ENCODE measurements at regions not wholly inside any gene's neighbourhood (a gene's known extent, or its start where the extent isn't known, plus 50 kb on each side); places are given as distances from the start of the nearest gene placed in this dataset.

DNA sequence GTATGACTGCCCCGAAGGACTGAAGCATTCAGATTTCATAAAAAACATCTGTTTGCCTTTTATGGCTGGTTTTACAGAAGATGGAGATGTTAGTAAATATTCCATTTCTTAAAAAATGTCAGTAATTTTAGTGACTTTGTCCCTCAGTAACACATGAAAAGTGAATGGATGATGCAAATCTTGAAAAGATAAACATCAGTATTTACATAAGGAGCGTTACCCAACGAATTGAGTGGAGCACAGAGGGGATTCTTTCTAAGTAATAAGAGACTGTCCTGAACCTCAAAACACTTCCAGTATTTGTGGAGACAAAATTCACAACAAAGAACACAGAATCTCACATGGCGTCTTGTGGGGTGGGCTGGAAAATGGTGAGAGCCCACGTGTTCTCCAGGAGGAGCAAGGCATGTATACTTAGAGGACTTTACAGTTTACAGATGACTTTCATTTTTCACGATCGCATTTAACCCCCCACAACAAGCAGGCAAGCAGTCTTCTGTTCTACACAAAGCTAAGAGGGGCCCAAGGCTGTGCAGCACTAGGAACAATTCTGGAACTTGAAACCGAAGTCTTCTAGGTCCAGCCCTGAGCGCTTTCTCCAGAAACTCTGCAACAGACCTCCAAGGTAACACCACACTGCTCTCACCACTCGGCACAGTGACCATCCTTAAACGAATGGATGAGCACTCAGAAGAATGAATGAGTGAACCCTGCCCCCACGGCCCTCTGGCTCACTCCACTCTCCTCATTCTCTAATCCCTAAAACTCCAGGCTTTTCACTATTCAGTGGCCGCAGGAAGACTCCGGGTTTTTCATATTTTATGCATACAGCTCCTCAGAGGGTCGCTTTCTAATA, 709.8 kb downstream of the UQCRFS1 start:
- no peak for DNase-seq (ENCODE audit: low spot score)

DNA sequence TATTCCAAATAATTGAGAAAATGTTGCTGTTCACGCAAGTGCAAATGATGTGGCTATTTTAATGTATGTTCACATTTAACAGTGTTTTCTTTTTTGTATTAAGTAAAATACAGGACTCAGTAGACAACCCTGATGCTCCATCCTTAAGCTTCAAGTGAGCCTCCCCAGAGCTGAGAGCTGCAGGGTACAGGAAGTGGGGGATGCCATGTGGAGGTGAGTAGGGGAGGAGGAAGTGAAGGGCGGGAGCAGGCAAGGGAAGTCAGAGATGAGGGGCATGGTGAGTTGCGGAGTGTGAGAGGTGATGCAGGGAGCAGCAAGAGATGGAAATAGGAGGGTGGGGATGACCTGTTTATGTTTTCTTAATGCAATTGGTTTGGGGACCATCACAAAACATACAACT, 711.0 kb downstream of the UQCRFS1 start:
- DNase-seq (ENCODE audit: low spot score), result no peak

DNA sequence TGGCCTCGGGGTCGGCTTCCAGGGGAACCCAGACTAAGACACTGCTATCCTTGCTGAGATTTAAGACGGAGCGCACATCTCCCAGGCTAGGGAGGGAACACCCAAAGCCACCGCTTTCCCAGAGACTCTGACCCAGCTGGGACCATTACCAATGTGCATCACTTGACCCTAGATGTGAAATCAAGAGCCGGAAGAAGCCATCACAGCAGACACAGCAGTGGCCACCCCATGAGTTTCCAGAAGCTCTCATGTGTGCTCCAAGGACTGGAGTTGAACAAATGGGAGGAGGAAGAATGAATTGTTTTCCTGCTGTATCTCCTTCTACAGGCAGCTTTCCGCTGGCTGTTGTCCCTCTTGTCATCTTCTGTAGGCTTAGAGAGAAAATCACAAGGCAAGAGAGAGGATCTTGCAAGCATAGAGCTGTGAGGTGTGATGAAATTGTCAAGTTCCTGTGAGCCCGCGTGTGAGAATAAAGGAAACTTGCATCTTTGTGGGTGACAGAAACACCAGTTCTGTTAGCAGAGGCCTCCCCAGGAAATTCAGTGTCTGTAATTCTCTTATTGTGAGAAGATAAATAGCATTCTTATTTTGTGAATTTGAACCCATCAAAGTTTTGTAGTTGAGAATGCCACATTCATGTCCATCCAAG, 711.8 kb downstream of the UQCRFS1 start:
- DNase-seq (ENCODE audit: low spot score), result no peak

DNA sequence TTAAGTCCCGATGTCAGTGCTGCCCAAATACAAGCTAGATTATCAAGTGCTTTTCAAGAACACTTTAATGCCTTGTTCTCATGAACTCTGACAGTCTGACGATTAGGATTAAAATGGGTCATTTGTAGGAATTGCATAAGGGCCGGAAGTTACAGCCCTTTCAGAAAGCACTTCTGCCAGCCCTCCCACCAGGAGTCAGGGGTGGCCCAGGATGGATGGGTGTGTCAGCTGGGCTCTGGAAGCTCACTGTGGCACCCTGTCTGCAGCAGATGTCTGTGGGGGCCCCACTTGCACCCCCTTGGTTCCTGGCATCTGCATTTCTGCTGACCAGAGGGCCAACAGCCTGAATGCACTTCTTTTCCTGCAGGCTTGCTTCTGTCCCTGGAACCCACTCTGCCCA, 712.7 kb downstream of the UQCRFS1 start:
- no peak for DNase-seq (ENCODE audit: low spot score)

DNA sequence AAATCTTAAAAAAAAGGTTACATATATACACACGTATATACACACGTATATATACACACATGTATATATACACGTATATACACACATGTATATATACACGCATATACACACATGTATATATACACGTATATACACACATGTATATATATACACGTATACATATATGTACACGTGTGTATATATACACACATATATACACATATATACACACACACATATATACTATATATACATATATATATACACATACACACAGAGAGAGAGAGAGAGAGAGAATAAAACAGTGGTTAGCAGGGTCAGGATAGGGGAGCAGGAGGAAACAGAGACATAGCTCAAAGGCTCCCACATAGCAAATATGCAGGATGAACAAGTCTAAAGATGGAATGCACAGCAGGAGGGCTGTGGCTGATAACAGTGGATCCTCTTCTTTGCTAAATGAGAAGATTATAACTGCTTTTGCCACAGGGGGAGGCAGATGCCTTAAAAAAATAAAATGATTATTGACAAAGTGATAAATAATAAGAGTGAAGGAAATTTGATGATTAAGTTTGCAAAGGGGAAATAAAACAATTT, 714.5 kb downstream of the UQCRFS1 start:
- no peak for DNase-seq (ENCODE audit: low spot score)

DNA sequence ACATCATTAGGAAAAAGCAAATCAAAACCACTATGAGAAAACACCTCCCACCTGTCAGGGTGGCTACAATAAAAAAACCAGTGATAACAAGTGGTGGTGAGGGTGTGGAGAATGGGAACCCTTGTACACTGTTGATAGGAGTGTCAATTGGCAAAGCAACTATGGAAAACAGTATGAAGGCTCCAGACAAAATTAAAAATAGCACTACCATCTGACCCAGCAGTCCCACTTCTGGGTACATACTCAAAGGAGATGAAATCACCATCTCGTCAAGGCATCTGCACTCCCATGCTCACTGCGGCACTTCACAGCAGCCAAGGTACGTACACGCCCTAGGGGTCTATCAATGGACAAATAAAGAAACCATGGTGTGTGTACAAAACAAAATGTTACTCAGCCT, 715.1 kb downstream of the UQCRFS1 start:
- no peak for DNase-seq (ENCODE audit: low spot score)

DNA sequence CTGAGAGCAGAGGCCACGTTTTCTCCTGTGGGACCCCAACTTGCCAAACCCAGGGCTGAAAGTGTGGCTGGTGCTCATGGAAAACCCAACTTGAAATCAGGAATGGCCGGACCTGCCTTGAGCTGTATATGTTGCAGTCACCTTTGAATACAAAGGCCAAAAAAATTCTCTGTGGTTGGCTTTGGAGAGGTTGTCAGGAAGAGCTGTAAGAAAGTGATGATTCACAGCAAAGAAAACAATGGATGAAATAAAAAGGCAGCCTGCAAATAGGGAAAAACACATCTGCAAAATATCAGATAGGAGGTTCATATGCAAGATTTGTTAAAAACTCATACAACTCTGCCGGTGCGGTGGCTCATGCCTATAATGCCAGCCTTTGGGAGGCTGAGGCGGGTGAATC, 715.8 kb downstream of the UQCRFS1 start:
- no peak for DNase-seq (ENCODE audit: low spot score)

DNA sequence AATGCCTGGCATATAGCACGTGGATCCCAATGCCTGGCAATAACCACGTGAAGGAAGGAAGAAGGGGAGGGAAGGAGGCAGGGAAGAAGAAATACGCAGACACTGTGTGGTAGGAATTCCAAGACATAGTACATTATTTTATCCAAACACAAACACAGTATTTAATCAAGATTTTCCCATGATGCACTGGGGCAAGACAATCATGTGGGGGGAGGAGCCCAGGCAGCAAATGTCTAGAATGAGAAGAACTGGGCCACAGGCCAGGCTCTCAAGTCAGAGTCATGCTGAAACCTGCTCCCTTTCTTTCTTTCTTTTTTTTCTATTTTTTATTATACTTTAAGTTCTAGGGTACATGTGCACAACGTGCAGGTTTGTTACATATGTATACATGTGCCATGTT, 717.9 kb downstream of the UQCRFS1 start:
- no peak for DNase-seq (ENCODE audit: low spot score)

DNA sequence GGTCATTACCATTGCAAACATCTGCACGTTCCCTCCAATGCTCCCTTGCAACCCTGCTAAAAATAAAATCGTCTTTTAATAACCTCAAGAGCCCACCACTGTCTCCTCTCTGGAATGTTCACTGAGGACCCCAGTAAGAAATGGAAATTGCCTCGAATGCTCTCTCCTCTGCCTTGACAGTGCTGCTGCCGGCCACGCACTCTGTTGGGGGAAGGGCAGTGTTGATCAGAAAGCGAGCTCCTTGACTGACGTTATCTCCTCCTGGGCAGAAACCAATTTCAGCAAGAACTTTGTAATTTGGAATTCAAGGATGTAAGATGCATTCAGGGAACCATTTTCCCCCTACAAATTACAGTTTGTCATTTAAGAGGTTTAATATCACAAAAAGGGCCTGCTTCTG, 718.5 kb downstream of the UQCRFS1 start:
- no peak for DNase-seq (ENCODE audit: low spot score)

DNA sequence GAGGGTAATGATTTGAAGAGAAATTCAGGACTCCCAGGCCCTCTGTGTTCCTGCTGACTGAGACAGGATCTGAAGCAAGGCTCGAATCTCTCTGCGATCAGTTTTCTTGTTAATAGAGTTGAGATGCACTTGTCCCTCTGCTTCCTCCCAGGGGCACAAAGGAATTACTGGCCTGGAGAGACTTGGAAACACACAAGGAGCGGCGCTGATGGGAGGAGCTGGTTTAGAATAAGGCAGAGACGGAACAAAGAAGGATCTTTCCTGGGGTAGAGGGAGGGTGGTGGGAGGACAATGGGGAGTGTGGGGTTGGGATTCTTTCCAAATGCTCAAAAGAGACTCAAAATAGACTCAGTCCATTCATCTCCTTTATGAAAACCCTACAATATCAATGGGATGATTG, 719.1 kb downstream of the UQCRFS1 start:
- DNase-seq (ENCODE audit: low spot score), result no peak

DNA sequence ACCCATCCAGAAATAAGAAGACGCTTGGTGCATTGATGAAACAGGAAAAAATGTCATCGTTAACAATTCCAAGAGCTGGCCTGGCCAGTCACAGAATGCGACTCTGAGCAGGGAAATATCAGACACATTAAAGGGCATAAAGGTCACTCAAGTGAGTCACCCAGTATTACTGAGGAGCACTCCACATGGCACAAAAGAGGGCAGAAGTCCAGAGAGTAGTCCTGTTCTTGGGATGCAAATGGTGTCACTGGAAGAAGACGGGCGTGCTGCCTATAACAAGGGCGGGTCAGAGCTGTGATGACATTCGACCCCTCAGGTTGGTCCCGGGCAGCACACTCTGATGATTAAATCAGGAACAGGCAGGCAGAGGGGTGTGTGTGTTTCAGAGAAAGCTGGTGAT, 720.3 kb downstream of the UQCRFS1 start:
- DNase-seq (ENCODE audit: low spot score), result no peak

DNA sequence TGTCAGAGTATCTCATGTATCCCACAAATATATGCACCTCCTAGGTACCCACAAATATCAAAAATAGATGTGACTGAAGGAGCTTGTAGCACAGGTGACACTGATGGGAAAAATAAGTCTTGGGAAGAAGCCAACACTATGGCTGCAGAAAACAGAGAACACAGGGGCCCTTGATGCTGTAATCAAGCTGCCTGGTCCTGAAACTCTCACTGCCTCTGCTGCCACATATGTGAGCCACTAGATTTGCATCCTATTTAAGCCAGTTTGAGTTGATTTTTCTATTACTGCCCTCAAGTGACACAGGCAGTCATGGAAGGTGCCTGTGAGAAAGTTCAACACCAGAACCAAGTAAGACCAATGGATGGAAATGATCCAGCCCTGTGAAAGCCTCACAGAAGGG, 720.8 kb downstream of the UQCRFS1 start:
- no peak for DNase-seq (ENCODE audit: low spot score)

DNA sequence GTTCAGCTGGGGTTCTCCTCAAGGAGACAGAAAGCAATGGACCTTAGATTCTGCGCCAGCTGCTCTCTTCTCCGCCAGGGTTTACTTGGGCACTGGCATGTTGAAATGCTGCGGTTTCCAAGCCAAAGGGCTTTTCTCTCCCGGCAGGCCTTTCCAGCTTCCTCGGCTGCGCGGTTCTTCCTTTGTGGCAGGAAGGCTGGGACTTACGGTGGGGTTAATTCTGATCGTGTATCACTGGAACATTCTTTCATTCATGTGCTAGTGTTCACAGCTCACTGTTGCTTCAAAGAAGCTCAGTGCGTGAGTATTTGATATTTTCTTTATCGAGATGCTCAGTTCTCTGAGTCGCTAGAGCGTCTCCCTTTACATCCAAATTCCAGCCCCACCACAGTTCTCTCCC, 723.2 kb downstream of the UQCRFS1 start:
- DNase-seq (ENCODE audit: low spot score), result no peak

DNA sequence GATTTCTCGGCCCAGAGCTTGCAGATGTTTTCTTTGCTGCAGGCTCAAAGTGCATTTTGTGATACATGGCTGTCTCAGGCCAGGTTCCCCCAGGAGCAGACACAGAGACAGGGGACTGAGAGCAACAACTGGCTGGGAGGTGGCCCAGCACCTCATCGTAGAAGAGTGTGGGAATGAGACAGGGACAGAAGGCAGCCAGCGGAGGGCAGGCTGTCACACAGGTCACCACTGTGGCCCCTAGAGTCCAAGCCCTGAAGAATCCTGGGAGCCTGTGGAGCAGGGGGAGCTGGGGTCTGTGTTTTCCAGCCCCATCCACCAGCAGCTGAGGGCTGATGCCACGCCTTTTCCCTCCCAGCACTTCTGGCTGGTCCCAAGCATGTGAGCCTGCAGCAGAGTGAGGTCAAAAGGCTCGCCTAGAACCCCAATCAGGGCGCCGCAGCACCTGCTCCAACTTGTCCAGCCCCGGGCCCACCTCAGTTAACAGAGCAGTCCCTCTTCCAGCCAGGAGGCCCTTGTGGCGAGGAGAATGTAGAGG, 723.8 kb downstream of the UQCRFS1 start:
- DNase-seq (ENCODE audit: low spot score), result no peak

DNA sequence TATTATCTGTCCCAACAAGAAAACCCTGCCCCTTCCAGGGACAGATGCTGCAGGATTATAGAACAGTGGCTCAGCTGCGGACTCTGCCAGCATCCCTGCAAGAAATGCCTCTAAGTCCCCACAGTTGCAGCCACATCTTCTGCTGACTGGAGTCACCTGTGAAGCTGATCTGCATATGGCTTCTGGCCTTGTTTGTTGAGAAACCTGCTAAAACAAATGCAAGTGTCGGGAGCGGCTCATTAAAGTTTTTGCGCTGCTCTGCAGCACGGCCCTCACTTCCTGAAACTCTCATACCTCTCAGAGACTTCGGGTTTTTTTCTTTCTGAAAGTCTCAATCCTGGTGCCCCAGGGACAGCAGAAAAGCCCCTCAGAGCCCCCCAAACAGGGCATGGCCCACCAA, 725.0 kb downstream of the UQCRFS1 start:
- DNase-seq (ENCODE audit: low spot score), result no peak

DNA sequence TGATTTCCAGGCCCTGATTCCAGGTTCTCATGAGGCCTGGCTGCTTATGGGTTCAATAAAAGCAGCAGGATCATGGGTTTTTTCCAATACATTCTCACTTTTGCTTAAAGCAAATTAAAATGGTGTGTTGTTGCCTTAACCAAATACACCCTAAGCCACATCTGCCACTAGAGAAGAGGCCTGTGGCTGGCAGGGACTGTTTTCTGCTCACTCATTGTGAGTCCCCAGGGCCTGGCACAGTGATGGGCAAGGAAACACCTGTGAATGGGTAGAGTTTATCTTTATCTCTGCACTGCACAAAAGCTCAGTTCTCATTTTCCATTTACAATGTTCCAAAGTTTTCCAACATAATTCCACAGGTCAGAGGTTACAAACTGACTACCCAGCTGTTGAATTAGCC, 726.0 kb downstream of the UQCRFS1 start:
- no peak for DNase-seq (ENCODE audit: low spot score)

DNA sequence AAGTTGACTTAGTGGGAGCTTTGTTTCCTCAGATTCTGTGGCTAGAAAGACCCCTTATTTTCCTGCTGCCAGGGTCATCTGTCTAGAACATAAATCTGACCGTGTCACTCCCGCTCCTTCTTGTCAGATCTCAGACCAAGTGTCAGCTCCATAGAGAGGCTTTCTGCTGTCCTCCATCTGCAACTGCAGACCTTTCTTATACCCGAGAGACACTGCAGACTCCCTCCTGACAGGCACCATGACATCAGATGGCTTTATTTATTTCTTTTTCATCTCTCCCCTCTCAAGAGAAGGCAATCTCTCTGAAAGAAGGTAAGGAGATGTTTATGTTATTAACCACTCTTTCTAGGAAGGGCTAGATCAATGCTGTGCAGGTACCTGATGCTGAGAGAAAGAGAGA, 726.5 kb downstream of the UQCRFS1 start:
- DNase-seq (ENCODE audit: low spot score), result no peak

DNA sequence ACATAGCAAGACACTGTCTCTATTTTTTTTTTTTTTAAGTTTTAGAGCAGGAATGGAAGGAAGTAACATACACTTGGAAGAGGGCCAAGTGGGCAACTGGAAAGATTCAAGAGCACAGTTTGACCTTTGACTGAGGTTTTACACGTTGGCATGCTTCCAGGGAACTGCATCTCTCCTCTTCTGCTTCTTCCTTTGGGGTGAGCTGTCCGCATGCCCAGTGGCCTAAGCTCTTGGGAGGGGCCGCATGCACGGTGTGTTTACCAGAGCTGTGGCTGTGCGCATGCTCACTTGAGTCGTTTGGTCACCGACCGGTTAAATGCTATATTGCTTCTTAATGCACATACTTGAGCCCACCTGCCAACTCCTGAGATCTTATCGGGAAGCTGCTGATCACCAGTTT, 727.7 kb downstream of the UQCRFS1 start:
- DNase-seq (ENCODE audit: low spot score), result no peak

DNA sequence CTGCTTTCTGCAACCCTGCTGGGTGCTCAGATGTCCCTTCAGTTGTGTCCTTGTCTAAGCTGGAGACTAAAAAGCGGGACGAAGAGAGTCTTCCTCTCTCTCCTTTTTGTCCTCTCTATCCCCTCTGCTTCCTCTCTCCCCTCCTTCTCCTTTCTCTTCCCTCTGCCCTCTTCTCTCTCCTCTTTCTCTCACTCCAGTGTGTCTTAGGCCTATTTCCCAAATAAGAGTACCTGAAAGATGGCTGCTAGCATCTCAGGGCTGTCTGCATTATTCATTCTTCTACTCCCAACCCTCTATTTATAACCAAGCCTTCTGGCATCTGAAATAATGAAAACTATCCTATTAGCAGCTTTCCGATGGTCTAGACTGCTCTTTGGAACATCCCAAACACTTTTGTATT, 729.8 kb downstream of the UQCRFS1 start:
- no peak for DNase-seq (ENCODE audit: low spot score)

DNA sequence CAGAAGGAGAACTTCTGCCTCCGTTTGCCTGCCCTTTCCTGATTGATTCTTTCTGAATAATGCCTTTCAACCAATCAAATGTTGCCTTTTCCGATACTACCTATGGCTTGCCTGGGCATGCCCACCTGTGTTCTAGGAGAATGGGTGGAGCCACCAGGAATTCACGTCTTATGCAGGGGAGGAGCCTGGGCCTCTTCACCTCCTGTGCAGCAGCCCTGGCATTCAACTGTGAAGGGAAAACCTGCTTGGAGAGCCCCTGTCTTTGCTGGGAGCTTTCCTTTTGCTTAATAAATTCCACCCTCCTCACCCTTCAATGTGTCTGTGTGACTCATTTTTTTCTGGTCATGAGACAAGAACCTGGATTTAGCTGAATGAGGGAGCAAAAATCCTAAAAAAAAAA, 730.7 kb downstream of the UQCRFS1 start:
- no peak for DNase-seq (ENCODE audit: low spot score)

DNA sequence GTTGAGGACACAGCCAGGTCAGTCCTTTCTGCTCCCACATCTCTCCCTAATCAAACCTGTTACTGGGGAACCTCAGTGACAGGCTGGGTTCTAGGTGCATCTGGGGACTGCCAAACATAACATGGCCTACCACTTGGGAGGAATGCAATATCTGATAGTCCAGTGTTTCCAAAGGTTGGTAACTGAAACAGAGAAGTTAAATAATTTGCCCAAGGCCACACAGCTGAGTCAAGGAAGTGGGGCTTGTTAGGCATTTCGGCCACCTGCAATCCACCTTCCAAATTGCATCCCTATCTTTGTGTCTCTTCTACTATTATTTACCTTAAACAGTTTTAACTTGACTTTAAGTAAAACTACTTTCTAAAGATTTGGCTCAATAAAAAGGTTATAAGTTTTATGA, 731.3 kb downstream of the UQCRFS1 start:
- no peak for DNase-seq (ENCODE audit: low spot score)

DNA sequence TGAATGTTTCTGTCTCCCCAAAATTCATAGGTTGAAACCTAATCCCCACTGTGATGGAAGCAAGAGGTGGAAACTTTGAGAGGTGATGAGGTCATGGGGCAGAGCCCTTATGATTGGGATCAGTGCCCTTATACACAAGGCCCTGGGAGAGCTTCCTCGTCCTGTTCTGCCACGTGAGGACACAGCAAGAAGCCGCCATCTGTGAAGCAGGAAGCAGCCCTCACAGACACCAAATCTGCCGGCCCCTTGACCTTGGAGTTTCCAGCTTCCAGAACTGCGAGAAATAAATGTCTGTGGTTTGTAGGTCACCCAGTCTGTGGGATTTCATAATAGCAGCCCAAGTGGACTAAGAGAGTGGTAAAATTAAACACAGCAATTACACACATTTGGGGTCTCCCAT, 737.4 kb downstream of the UQCRFS1 start:
- no peak for DNase-seq (ENCODE audit: low spot score)

DNA sequence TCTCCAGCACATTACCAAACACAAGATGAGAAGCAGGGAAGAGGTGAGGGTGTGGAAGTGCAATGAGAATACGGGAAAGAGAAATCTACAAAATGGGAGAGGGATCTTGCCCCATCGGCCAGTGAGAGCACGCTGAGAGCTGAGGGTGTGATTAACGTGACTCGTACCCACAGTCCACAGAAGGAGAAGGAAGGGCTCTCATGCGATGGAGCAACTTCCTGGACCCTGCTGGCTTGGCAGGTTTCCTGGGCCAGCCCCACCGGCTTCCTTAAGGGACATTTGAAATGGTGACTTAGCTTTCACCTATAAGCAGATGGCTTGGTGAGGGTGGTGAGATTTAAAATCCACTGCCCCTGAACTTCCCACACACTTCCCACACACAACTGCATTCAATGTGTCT, 740.1 kb downstream of the UQCRFS1 start:
- DNase-seq (ENCODE audit: low spot score), result no peak
